ENCODE measurements at regions not wholly inside any gene's neighbourhood (a gene's known extent, or its start where the extent isn't known, plus 50 kb on each side); places are given as distances from the start of the nearest gene placed in this dataset.

GRCh38 chr19:31572976-31573298 lies 223.7 kb upstream of the TSHZ3 start:
- Histone ChIP-seq H3K4me1 (no peaks in the 10 kb centered on the region), H3K27ac (no peak overlapping the region), H3K36me3 (no peaks in the 10 kb centered on the region), H3K4me3 (no peak overlapping the region), H3K9me3 (no peaks in the 10 kb centered on the region), H3K27me3 (no peaks in the 10 kb centered on the region)
- WGBS, 2 donors (ENCODE audit: low coverage in 1 of 2): 54% methylated on average over 8 of the region's 8 CpGs; no CpG with 5 or more reads in 1 of the 2 donors
- intact Hi-C loops (cut with DNase I; ENCODE audit: low total_unique reads) (no loop called here), in situ Hi-C loops (cut with MboI; ENCODE audit: low pct_ligation_motif_present in 1 of 4, low pct_unique_long_range_greater_than_20kb in 1 of 4, low sequenced_read_pairs in 3 of 4) (no loop called here)
- TF ChIP-seq POLR2AphosphoS5 (IDR thresholded peaks at IDR 0.05): no peak
- TF ChIP-seq CTCF (IDR thresholded peaks at IDR 0.05): no peak
- TF ChIP-seq EP300 (IDR thresholded peaks at IDR 0.05; ENCODE audit: low read depth): no peak
- no peak for TF ChIP-seq POLR2A (IDR thresholded peaks at IDR 0.05)
- no peak for DNase-seq

GRCh38 chr19:31574251-31574973 lies 225.2 kb upstream of the TSHZ3 start:
- Histone ChIP-seq H3K9me3 (no peaks in the 10 kb centered on the region), H3K27me3 (no peaks in the 10 kb centered on the region), H3K4me3 (no peak overlapping the region), H3K36me3 (no peaks in the 10 kb centered on the region), H3K27ac (no peak overlapping the region), H3K4me1 (no peaks in the 10 kb centered on the region)
- DNase-seq: no peak
- in situ Hi-C loops (cut with MboI; ENCODE audit: low pct_ligation_motif_present in 1 of 4, low pct_unique_long_range_greater_than_20kb in 1 of 4, low sequenced_read_pairs in 3 of 4): no loop called here
- intact Hi-C loops (cut with DNase I; ENCODE audit: low total_unique reads): no loop called here
- WGBS, 2 donors (ENCODE audit: low coverage in 1 of 2): 80 to 81% methylated on average over 6 to 14 of the region's 14 CpGs
- TF ChIP-seq POLR2A (IDR thresholded peaks at IDR 0.05): no peak
- no peak for TF ChIP-seq CTCF (IDR thresholded peaks at IDR 0.05)

GRCh38 chr19:31575846-31576335 lies 226.7 kb upstream of the TSHZ3 start:
- no peak overlapping the region for H3K4me3 ChIP-seq
- intact Hi-C loops (cut with DNase I; ENCODE audit: low total_unique reads) (no loop called here), in situ Hi-C loops (cut with MboI; ENCODE audit: low pct_ligation_motif_present in 1 of 4, low pct_unique_long_range_greater_than_20kb in 1 of 4, low sequenced_read_pairs in 3 of 4) (no loop called here)
- H3K27ac ChIP-seq: no peak overlapping the region
- WGBS, 2 donors (ENCODE audit: low coverage in 1 of 2): 74 to 81% methylated on average over 9 to 11 of the region's 11 CpGs
- H3K4me1 ChIP-seq: no peaks in the 10 kb centered on the region
- TF ChIP-seq POLR2AphosphoS5 (IDR thresholded peaks at IDR 0.05) (no peak), CTCF (IDR thresholded peaks at IDR 0.05) (no peak), EP300 (IDR thresholded peaks at IDR 0.05; ENCODE audit: low read depth) (no peak), POLR2A (IDR thresholded peaks at IDR 0.05) (no peak)
- no peak for DNase-seq
- no peaks in the 10 kb centered on the region for H3K9me3 ChIP-seq
- no peaks in the 10 kb centered on the region for H3K36me3 ChIP-seq
- H3K27me3 ChIP-seq: no peaks in the 10 kb centered on the region

GRCh38 chr19:31578326-31578725 lies 229.1 kb upstream of the TSHZ3 start:
- no peaks in the 10 kb centered on the region for H3K4me1 ChIP-seq
- H3K27ac ChIP-seq: no peak overlapping the region
- no peak for DNase-seq
- 81% methylated on average over 3 of the region's 3 CpGs; no CpG with 5 or more reads in 1 of the 2 donors for WGBS, 2 donors (ENCODE audit: low coverage in 1 of 2)
- H3K4me3 ChIP-seq: no peak overlapping the region
- no peaks in the 10 kb centered on the region for H3K36me3 ChIP-seq
- intact Hi-C loops (cut with DNase I; ENCODE audit: low total_unique reads): no loop called here
- no peaks in the 10 kb centered on the region for H3K9me3 ChIP-seq
- TF ChIP-seq POLR2A (IDR thresholded peaks at IDR 0.05) (no peak), POLR2AphosphoS5 (IDR thresholded peaks at IDR 0.05) (no peak), EP300 (IDR thresholded peaks at IDR 0.05; ENCODE audit: low read depth) (no peak), CTCF (IDR thresholded peaks at IDR 0.05) (no peak)
- in situ Hi-C loops (cut with MboI; ENCODE audit: low pct_ligation_motif_present in 1 of 4, low pct_unique_long_range_greater_than_20kb in 1 of 4, low sequenced_read_pairs in 3 of 4): no loop called here
- H3K27me3 ChIP-seq: no peaks in the 10 kb centered on the region

Measured in transverse colon (tissue), 4 donors.